Stimulated activated naive CD4-positive, alpha-beta T cell treated with Interleukin-2 at 50 U/mL for 16 hours (primary cell): ENCODE measurements at regions not wholly inside any gene's neighbourhood (a gene's known extent, or its start where the extent isn't known, plus 50 kb on each side); places are given as distances from the start of the nearest gene placed in this dataset.
"Not testable (repeated sequence)": the region's sequence is repeated elsewhere in the genome, so short reads cannot be mapped to it uniquely, and the experiment has no call there.

Experiments used
- DNase-seq: peaks from one replicate; lab custom pipeline; 2025; lab: John Stamatoyannopoulos, UW

DNA sequence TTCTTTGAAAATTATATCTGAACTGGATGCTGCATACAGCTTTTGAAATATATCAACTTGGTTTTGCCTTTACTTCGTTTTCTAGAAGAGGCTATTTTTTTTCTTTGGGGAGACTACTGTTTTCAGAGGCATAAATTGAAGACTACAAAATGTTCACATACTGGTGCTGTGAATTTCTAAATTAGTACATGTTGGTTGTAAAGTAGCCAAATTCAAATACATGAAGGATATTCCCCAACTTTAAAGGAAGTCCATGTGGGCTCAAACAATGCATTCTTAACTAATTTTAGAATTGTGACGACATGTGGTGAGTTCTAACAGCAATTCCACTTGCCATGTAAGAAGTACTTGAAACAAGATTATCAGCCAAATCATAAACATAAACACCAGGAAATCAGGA, 295.7 kb downstream of the TUSC7 start:
- DNase-seq: no peak

DNA sequence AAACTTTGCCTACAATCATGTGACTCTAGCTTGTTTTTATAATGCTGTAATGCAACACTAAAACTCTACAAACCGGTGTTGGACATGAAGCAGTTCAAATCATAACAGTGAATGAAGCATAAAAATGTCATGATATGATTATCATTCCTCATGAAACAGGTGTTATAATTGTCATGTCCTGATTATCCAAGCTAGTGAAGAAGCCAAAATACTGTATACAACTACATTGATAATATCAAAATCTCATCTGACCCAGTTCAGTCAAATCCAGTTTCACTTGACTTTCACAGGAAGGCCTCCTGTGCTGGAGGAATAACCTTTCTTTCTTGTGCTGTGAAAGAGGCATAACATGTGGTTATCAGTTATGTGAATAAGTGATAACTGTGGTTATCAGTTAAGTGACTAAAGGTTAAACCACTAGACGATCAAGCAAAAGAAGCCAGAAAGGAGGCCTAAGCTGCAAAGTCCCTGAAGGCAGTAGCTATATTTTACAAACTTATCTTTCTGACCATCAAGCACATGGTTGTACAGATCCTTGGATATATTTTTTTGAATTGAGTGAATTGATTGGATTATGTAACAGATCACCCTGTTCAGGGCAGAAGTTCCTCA, 296.4 kb downstream of the TUSC7 start:
- no peak for DNase-seq

DNA sequence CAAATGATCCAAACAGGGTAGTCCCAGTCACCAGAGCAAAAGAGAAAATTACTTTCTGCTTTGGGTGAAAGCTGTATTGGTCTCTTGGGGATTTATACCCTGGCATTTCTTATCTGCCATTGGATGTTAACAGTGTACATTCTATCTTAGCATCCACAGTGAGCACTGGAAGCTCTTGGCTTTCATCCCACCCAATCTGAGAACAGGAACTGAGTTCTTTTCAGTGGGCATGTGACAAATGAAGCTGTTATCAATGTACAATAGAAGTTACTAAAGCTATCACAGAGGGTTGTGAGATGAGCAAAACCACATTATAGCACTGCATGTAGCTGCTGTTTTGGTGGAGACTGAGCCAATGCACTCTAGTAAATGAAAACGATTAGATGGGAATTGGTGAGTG, 300.7 kb downstream of the TUSC7 start:
- DNase-seq: no peak

DNA sequence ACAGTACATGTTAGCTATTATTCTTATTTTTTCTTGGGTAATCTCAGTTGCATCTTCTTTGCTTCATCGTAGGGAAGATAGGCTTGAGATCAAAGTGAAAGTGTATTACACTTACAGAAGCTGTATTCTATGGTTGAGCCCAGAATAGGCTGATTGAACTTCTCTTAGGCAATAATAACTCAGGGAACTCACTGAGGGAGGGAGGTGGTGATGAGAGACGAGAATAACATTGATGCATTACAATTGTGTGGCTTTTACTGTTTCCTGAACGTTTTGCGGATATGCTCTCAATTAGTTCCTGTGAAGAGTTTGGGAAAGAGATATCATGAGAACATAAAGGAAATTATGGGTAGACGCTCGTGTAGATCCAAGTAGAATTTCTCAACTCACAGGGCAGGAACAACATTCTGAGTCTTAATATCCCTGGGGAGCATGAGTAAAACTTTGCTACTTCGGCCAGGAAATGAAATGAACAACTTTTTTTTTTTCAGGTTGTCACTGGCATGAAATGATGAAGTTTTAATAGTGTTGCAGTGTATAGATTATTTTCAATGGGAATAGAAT, 302.2 kb downstream of the TUSC7 start:
- DNase-seq: no peak

DNA sequence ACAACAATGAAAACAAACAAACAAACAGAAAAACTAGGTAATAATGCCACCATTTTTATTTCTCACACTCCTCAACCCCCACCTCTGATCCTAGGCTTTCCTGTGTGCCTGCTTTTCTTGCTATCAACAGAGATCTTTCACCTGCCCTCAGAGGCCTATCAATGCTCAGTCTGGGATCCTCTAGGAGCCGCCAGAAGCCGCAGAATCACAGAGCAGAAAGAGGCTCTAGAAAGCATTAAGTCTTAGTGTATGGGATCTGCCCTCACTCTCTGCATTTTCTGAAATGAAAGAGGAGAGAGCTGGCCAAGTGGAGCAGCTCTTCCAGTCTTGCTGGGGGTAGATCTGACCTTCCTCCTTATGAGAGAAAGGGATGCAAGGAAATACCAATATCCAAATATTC, 306.8 kb downstream of the TUSC7 start:
- no peak for DNase-seq

DNA sequence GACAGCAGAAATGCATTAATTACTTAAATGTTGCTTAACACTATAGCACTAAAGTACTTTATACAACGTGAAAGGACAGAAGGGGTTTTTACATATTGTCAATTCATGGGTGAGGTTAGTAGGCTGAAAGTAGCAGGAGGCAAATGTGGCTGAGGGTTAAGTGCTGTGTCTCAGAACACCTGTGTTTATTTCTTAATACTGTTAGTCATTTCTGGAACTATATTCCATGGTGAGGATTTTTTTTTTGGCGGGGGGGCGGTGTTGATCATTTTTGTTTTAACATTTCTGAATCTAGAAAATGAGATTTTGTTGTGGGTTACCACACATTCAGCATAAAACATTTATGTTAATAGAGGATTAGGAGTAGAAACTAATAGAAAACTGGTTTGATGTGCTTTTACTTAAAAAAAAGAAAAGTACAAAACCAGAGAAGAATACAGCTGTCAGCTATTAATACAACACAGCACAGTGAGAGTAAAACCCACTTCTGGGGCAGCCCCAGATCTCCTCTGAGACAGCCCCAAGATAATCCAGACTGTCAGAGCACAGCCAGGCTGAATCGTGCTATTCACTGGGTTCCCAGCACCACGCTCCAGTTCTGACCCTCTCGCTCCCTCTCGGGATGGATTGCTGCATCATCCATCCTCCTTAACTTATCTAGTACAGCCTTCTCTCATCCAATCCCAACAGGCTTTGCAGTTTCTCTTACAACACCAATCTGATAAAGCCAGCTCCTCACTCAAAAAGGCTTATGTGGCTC, 307.7 kb downstream of the TUSC7 start:
- DNase-seq: no peak

DNA sequence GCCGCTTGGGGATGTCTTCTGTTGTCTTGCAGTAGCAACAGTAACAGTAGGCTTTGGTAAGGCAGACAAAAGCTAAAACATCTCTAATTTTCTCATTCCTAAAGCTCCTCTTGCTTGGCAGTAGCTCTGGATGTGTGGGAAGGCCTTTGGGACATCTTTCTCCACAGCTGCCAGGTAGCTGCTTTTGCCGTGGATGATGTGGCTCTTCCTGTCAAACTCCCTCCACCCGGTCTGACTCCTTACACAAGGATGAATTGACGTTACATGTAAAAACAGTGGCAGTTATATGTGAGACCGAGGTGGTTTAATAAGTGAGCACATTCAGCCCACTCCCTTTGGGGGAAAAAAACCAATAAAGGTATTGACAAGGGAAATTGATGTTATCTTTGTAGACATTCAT, 309.1 kb downstream of the TUSC7 start:
- DNase-seq: no peak

DNA sequence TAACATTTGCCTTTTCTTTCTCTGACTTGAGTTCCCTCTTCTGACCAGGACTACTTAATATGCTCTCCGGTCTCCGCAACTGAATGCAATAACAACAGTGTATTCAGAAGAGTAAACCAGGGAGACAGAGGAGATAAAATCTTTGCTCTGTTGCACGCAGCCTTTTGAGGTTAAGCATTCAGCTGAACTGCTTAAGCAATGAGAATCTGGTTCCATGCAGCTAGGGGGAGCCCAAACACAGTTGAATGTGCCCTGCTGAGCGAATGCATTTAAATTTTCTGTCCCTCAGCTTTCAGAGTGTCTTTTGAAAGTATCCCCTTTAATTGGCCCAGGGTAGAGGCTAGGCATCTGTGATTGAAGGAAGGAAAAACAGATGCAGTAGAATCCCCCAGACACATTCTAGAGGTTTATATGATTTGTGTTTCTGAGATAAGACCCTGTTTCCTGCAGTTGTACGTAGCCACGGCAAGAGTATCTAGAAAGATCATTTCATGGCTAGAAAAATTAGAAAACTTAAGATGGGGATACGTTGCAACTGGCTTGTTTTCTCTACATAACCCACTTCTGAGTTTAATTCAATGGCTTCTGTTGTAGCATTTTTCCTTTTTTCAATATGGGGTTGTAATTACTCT, 309.6 kb downstream of the TUSC7 start:
- DNase-seq: no peak

DNA sequence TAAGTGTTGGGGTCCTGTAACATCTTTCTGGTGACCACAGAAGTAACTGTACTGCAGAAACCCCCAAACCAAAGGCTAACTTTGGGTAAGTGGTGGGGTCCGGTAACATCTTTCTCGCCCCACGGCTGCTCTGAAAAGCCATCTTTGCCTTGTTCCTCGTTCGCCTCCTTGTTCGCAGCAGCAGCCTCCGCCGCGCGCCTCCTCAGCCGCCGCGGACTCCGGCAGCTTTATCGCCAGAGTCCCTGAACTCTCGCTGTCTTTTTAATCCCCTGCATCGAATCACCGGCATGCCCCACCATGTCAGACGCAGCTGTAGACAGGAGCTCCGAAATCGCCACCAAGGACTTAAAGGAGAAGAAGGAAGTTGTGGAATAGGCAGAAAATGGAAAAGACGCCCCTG, 316.8 kb downstream of the TUSC7 start:
- no peak for DNase-seq

DNA sequence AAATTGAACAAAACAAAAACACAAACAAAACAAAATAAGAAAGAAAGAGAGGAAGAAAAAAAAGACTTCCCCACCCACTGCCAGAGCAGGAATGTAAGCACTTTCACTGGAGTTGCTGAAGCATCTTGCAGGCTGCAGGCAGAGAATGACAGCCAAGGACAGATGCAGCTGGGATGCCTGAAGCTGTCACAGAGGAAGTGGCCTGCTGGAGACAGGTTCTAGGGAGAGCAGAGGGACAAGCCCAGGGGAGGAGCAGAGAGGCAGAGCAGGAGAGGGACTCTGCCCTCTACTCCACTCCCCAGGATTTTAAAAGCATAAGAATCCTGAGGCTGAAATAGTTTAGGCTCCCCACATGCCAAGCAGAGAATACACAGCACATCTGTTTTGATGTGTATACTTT, 326.2 kb downstream of the TUSC7 start:
- DNase-seq: no peak

DNA sequence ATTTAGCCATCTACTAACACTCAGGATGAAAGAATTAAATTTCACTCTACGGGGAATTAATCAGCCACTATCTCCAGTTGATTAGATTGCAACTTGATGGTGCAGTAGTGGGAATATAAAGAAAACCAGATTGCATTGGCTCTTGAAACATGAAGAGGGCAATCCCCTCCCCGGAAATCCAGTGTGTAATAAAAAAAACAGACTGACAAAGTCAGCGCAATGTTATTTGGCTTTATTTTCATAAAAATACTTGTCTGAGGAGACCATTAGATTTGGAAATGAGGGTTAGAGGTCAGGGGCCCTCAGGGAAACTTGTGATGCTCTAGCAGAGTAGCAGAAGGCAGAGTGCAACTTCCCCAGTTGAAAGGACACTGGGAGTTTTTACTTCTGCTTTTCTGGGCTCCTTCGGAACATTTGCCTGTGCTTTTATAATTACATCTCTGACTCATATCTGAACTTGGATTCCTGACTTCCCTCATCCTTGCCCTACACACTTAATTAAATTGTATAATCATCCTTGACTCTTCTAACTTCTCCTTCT, 326.8 kb downstream of the TUSC7 start:
- no peak for DNase-seq

DNA sequence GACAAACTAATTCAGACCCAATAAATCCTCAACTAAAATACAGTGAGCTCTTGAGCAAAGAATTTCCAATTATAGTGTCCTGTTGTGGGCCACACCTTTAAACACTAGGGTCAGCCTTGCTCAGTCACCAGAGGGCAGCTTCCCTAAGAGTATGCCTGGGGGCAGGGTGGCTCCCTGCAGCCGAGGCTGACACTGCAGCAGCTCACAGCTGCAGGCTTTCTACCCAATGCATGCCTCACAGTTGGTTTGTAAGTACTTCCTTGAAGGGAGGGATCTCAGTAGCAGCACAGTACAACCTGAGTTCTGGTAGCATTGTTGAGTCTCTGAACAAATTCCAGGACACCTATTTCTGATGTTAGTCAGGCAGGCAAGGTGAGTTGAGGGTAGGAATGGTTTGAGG, 335.6 kb downstream of the TUSC7 start:
- DNase-seq: no peak

DNA sequence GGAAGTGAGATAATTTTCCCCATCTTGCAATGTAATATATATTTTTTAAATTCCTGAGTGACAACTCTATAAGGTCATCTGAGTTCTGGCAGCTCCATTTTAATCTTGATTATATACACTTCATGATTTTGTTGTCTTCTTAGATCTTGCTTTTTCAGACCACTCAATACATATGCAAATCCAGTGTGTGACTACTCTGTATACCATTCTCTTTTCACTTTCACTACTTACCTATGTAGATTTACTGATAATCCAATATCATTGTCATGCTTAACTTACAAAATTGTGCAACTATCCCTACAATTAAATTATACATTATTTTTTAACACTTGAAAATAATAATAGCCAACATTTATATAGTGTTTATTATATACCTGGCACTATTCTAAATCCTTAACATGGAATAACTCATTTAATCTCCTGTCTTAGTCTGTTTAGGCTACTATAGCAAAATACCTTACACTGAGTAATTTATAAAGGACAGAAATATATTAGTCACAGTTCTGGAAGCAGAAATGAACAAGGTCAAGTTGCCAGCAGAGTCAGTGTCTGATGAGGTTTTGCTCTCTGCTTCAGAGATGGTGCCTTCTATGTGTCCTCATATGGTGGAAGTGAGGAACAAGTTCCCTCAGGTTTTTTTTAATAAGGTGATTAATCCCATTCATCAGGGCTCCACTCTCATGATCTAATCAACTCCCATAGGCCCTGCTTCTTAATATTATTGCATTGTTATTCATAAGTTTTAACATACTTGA, 338.5 kb downstream of the TUSC7 start:
- no peak for DNase-seq

DNA sequence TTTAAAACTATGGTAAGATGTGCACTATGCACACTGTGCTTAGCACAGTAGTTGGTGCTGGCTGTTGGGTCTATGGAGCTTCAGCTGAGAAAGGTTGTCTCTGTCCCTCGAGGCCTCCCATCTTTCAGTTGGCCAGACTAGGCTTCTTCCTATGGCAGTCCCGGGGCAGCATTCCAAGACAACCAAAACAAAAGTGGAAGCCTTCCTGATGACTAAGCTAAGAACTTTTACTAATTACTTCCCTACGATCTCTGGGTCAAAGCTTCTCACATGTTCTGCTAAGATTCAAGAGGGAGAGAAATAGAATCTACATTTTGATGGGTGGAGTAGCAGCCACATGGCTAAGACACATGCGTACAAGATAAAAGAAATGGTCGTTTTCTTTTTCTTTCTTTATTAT, 342.8 kb downstream of the TUSC7 start:
- DNase-seq: no peak

DNA sequence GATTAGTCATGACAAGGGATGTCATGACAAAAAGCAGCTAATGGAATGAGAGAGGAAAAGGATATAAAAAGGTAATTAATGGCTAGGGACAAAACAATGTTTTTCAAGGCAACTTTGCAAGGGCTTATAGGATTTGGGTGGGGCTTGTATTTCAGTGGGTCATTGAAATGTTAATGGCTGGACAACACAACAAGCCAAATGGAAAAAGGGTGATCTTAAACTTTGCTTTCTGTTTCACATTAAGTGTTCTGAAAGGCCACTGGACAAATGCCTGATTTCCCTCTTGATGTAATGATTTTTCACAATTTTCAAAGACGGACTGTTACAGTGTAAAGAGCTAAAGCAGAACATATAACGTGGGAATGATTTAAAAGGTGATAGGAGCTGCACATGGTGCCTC, 345.0 kb downstream of the TUSC7 start:
- DNase-seq: no peak

DNA sequence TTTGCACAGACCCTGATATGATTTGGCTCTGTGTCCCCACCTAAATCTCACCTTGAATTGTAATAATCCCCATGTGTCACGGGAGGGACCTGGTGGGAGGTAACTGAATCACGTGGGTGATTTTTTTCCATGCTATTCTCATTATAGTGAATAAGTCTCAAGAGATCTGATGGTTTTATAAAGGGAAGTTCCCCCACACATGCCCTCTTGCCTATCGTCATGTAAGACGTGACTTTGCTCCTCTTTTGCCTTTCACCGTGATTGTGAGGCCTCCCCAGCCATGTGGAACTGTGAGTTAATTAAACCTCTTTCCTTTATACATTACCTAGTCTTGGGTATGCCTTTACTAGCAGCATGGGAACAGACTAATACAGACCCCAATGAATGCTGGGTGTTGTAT, 347.4 kb downstream of the TUSC7 start:
- DNase-seq: not testable (repeated sequence)

DNA sequence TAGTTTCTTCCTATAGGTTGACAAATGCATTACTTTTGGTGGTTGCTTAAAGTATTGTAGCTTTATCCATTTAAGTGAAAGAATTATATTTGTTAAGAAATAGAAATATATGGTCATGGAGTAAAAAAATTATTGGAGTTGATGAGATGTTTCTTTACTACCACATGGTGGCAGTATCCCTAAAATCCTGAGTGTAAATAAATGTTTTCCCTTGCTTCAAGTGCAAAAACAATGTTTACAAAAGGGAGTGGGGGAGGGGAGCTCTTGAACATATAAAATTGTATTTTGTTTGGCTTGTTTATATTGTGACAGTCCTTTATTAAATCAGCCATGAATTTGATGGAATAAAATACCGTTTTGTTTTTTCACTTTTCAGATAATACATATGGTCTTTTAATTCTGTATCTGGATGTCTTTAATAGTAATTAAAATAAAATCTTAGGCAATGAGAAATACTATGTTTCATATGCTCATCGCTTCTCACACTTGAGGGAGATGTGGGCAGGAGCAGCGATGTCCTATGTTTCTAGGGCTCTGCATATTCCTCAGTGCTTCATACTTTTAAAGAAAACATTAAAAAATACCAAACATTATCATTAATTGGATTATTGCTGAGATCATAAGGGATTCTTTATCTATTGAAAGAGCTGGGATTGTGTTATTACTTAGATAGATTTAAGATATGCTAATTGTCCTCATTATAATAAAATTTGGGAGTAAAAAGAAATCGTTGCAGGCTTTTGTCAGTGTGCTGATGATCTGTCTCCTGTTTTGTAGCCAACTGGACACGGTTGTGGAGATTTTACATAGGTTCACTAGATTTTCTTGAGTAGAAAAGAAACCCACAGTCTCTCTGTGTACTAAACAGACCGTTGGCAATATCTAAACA, 349.7 kb downstream of the TUSC7 start:
- no peak for DNase-seq

DNA sequence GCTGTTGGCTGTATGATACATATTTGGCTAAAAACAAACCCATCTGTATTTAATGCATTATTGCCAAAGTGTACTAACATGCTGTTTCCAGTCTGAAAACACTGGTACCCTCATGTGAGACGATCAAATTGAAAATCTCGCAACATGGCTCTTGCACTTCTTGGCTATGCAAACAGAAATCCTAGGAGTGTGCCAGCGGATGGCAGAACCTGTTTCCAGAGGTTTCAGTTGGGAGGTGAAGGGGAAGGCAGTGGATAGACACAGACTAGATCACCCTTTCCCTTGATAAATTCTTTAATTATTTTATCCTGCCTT, 350.3 kb downstream of the TUSC7 start:
- no peak for DNase-seq

DNA sequence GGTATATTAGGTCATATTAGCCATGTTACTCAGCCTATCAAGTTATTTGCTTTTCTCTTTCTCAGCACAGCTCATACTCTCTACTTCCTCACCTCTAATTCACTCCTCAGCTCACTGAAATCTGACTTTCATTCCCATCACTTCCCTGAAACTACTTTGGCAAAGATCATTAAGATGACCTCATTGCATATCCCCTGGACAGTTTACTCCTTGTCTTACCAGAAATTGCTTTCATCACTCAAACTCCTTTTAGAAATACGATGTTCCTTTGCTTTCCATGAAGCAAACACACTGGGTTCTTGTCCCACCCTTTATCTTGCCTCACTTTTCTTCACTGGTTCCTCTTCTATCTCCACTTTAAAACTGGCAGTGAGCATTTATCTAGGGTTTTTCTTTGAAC, 354.4 kb downstream of the TUSC7 start:
- no peak for DNase-seq

DNA sequence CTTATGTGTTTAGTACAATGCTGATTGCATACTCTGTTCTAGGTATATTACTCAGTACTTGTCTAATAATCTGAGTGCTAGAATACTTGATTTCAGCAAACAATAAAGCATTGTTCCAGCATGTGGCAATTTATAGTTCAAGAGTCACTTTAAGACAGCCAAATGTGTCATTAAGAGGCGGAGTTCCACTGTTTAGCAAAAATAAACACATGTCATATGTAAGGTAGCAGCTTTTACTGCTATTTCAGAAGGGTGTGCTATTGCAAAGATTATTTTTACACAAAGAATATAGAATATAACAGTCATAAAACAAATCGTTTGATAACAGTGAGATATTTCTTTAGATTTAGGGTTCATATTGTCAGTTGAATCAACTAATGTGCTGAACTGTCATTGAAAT, 358.7 kb downstream of the TUSC7 start:
- DNase-seq: no peak

DNA sequence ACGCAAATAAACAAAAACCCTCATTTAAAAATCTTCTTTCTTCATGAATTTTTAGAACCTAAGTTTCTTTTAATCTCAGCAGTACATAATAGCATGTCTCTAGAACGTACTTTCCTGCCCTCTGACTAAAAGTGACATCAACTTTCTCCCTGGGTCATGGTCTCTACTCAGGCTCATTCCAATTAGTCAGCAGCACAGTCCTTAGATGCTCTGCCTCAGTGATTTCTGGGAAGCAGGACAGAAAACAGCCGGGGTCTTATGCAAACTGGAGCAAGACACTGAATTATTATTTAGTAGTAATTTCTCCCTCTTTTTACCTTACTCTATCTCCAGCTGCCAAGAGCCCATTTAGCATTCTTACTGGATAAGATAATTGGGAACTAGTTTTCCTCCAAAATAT, 365.2 kb downstream of the TUSC7 start:
- DNase-seq: no peak
